Upper lobe of right lung (tissue), 1 donor: ENCODE measurements at regions not wholly inside any gene's neighbourhood (a gene's known extent, or its start where the extent isn't known, plus 50 kb on each side); places are given as distances from the start of the nearest gene placed in this dataset.
"Not testable (repeated sequence)": the region's sequence is repeated elsewhere in the genome, so short reads cannot be mapped to it uniquely, and the experiment has no call there.

Experiments used
- ATAC-seq: fragments of 200-7000 bp; cut with Tn5 transposase; one replicate; pipeline ENCODE4 v1.9.1; 2020; ENCODE audit warnings: mild to moderate bottlenecking, moderate library complexity
- DNase-seq: peaks from one replicate; pipeline ENCODE4 v3.0.0-alpha.2; 2020
- H3K27ac ChIP-seq: fragments of 200-600 bp; one replicate; pipeline ENCODE4 v1.8.0; 2022
- H3K27me3 ChIP-seq: fragments of 200-600 bp; one replicate; pipeline ENCODE4 v1.8.0; 2022; ENCODE audit warnings: mild to moderate bottlenecking
- H3K36me3 ChIP-seq: fragments of 200-600 bp; one replicate; pipeline ENCODE4 v1.8.0; 2022
- H3K4me1 ChIP-seq: fragments of 200-600 bp; one replicate; pipeline ENCODE4 v1.8.0; 2022
- H3K4me3 ChIP-seq: fragments of 200-600 bp; one replicate; pipeline ENCODE4 v1.8.0; 2022; ENCODE audit warnings: mild to moderate bottlenecking
- H3K9me3 ChIP-seq: fragments of 200-600 bp; one replicate; pipeline ENCODE4 v1.8.0; 2022
- CTCF ChIP-seq: fragments of 200-600 bp; IDR thresholded peaks from one replicate; pipeline ENCODE4 v1.8.0; 2022; ENCODE audit warnings: antibody characterized with exemption
- intact Hi-C: fragments of 100-400 bp; cut with DNase I; formaldehyde crosslinking; loops from one replicate; pipeline ENCODE4 v1.11.0; 2022
- donor health status: DM: no; HTN: yes; CAD: no; lungs with severe emphysema.

DNA sequence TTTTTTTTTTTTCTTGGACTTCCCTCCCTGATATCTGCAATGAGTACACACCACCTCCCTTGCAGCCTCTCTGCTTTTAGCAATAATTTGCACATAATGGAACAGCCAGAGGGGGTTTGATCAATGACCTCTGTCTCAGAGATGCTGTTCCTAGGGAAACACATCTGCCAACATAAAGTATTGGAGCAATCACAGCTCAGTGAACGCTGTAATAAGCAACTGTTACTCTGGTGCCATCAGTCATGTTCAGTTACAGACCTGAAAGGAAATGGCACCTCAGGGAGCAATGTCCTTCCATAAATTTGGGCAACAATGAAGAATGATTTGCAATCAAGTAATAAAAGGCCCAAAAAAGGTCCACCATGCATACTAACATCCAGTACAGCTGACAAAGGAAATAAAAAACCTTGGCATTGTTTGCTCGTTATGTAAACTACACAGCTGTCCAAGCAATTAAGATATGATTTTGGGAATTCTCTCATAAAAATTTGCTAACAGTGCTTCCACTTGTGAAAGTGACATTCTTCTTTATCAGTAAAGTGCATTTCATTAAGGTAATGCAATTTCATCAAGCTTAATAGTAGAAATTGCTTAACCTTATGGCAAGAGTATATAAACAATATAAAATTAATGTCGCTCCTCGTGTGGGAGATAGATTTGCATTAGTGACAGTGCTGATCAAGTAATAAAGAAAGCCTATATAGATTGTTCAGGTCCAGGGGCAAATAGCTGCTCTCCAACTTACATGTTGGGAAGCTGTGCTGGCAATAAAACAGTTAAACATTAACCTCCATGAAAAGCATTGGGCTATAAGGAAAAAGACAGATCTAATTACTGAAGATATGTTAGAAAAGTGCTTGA lies 167.8 kb downstream of the RASEF start:
- no peaks in the 10 kb centered on the region for H3K9me3 ChIP-seq
- H3K4me3 ChIP-seq: no peak overlapping the region
- H3K36me3 ChIP-seq: no peaks in the 10 kb centered on the region
- no peak overlapping the region for H3K27ac ChIP-seq
- intact Hi-C loops: no loop called here
- no peaks in the 10 kb centered on the region for H3K4me1 ChIP-seq
- no peak for TF ChIP-seq CTCF
- no peak for ATAC-seq
- no peak for DNase-seq
- H3K27me3 ChIP-seq: no peaks in the 10 kb centered on the region

GRCh38 chr9:82895822-82896110 lies 167.2 kb downstream of the RASEF start:
- no peak for TF ChIP-seq CTCF
- intact Hi-C loops: no loop called here
- H3K9me3 ChIP-seq: no peaks in the 10 kb centered on the region
- H3K4me3 ChIP-seq: no peak overlapping the region
- H3K36me3 ChIP-seq: no peaks in the 10 kb centered on the region
- ATAC-seq (no peak), DNase-seq (no peak)
- no peak overlapping the region for H3K27ac ChIP-seq
- no peaks in the 10 kb centered on the region for H3K27me3 ChIP-seq
- H3K4me1 ChIP-seq: no peaks in the 10 kb centered on the region

- DNase-seq (no peak), ATAC-seq (no peak)
- Histone ChIP-seq H3K4me1 (no peaks in the 10 kb centered on the region), H3K36me3 (no peaks in the 10 kb centered on the region), H3K27me3 (no peaks in the 10 kb centered on the region), H3K27ac (no peak overlapping the region), H3K9me3 (no peaks in the 10 kb centered on the region), H3K4me3 (no peak overlapping the region)
- TF ChIP-seq CTCF: no peak
- intact Hi-C loops: no loop called here
Measured at GRCh38 chr9:82903503-82903902, 159.4 kb downstream of the RASEF start.

DNA sequence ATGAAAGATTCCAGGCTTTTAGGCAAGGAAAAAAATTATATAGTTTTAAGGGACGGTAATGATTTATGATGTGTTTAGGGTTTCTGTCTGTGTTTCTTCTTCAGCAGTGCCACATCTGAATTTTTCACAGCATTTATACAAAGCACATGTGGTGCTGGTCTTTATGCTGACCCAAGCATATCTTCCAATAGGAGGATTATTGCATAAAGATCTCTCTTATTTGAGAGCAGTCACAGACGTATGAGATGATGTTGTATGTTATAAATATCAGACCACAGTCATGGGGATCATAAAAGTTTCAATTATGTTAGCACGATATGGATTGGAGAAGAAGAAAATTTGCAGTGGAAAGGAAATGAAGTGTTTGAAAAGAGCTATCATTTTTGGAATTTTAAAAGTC lies 150.9 kb downstream of the RASEF start:
- intact Hi-C loops: no loop called here

GRCh38 chr9:82912645-82913044 lies 150.3 kb downstream of the RASEF start:
- Histone ChIP-seq H3K4me3 (no peak overlapping the region), H3K36me3 (no peaks in the 10 kb centered on the region), H3K9me3 (no peaks in the 10 kb centered on the region), H3K27ac (no peak overlapping the region), H3K4me1 (no peaks in the 10 kb centered on the region), H3K27me3 (no peaks in the 10 kb centered on the region)
- no peak for DNase-seq
- intact Hi-C loops: no loop called here
- ATAC-seq: no peak
- no peak for TF ChIP-seq CTCF

More for the DNA sequence above, 150.9 kb downstream of the RASEF start:
- Histone ChIP-seq H3K4me3 (no peak overlapping the region), H3K4me1 (no peaks in the 10 kb centered on the region), H3K36me3 (no peaks in the 10 kb centered on the region), H3K27me3 (no peaks in the 10 kb centered on the region), H3K27ac (no peak overlapping the region), H3K9me3 (no peaks in the 10 kb centered on the region)
- no peak for TF ChIP-seq CTCF
- ATAC-seq: no peak
- no peak for DNase-seq

GRCh38 chr9:82916238-82916637 lies 146.7 kb downstream of the RASEF start:
- H3K4me3 ChIP-seq, H3K4me1 ChIP-seq, H3K9me3 ChIP-seq, H3K27ac ChIP-seq, H3K36me3 ChIP-seq, ATAC-seq, H3K27me3 ChIP-seq, DNase-seq, intact Hi-C loops: not testable (repeated sequence)
